PC-9 (cell line): ENCODE measurements at regions not wholly inside any gene's neighbourhood (a gene's known extent, or its start where the extent isn't known, plus 50 kb on each side); places are given as distances from the start of the nearest gene placed in this dataset.

Experiments used
- BruUV-seq: library from RNA; stranded (reverse); fragments of 400-500 nt; replicated peaks from 2 replicates; lab custom pipeline; 2021; lab: Mats Ljungman, UMichigan
- CTCF ChIA-PET: fragments of 300-600 bp; sonication (Branson Sonifier 250); formaldehyde crosslinking; loops from one replicate; lab custom pipeline; 2022; ENCODE audit warnings: antibody characterized with exemption; lab: Charles Lee
- POLR2A ChIA-PET: fragments of 300-600 bp; sonication (Branson Sonifier 250); formaldehyde crosslinking; loops from one replicate; lab custom pipeline; 2022; ENCODE audit warnings: antibody characterized with exemption; ENCODE audit not compliant: unreplicated experiment; lab: Charles Lee
- DNase-seq, 2 experiments: peaks; one replicate each; pipeline versions ENCODE4 v3.0.0 to v3.0.0-alpha.2; 2015 to 2022; ENCODE audit warnings: mixed read lengths in 1 of 2
- H2AFZ ChIP-seq: fragments of 200-600 bp; sonication (generic); 2 replicates; pipeline ENCODE4 v1.8.1; 2017; ENCODE audit warnings: antibody characterized with exemption
- H3F3A ChIP-seq: fragments of 200-600 bp; sonication (generic); 2 replicates; pipeline ENCODE4 v1.8.1; 2017; ENCODE audit warnings: antibody characterized with exemption, mild to moderate bottlenecking, low read depth; ENCODE audit not compliant: insufficient read depth
- H3K27ac ChIP-seq: fragments of 200-600 bp; sonication (generic); 2 replicates; pipeline ENCODE4 v1.6.1; 2016; ENCODE audit warnings: mixed run types
- H3K27me3 ChIP-seq: fragments of 200-600 bp; sonication (generic); 2 replicates; pipeline ENCODE4 v1.6.1; 2016; ENCODE audit warnings: low read depth, mixed run types; ENCODE audit not compliant: insufficient read depth
- H3K36me3 ChIP-seq: fragments of 200-600 bp; sonication (generic); 2 replicates; pipeline ENCODE4 v1.6.1; 2016; ENCODE audit warnings: low read depth, mixed run types
- H3K4me1 ChIP-seq: fragments of 200-600 bp; sonication (generic); replicated peaks from 2 replicates; pipeline ENCODE4 v1.6.1; 2016; ENCODE audit warnings: mixed run types; ENCODE audit not compliant: insufficient read depth
- H3K4me2 ChIP-seq: fragments of 200-600 bp; sonication (generic); 2 replicates; pipeline ENCODE4 v1.6.1; 2017; ENCODE audit warnings: mixed run types
- H3K4me3 ChIP-seq: fragments of 200-600 bp; sonication (generic); 2 replicates; pipeline ENCODE4 v1.6.1; 2016; ENCODE audit warnings: mixed run types
- H3K79me2 ChIP-seq: fragments of 200-600 bp; sonication (generic); 2 replicates; pipeline ENCODE4 v1.6.1; 2017; ENCODE audit warnings: low read depth, mixed run types
- H3K9me2 ChIP-seq: fragments of 200-600 bp; sonication (generic); 2 replicates; pipeline ENCODE4 v1.8.1; 2017; ENCODE audit warnings: mild to moderate bottlenecking; ENCODE audit not compliant: insufficient read depth
- H3K9me3 ChIP-seq: fragments of 200-600 bp; sonication (generic); 2 replicates; pipeline ENCODE4 v1.8.1; 2016; ENCODE audit warnings: low read depth; ENCODE audit not compliant: insufficient read depth
- H4K20me1 ChIP-seq: fragments of 200-600 bp; sonication (generic); 2 replicates; pipeline ENCODE4 v1.8.1; 2017; ENCODE audit not compliant: insufficient read depth
- EZH2 ChIP-seq: fragments of 200-600 bp; sonication (generic); IDR thresholded peaks from 2 replicates; pipeline ENCODE4 v1.8.0; 2017; ENCODE audit warnings: antibody characterized with exemption, low read depth
- intact Hi-C: fragments of 100-400 bp; cut with micrococcal nuclease; formaldehyde crosslinking; loops from one replicate; pipeline ENCODE4 v1.10.0; 2022; ENCODE audit not compliant: unreplicated experiment
- TF ChIP-seq, protein P1 (sequence below): fragments of 200-600 bp; sonication (generic); conservative IDR thresholded peaks from 2 replicates; pipeline ENCODE4 v1.6.1; 2017; ENCODE audit warnings: mixed run types, antibody characterized with exemption, mild to moderate bottlenecking, moderate library complexity

- no peak overlapping the region for H2AFZ ChIP-seq
- no peak overlapping the region for H3K27ac ChIP-seq
- no peak for DNase-seq
- H3K9me2 ChIP-seq: no peaks in the 10 kb centered on the region
- peaks cover 37% of the 10 kb centered on the region for H3K4me1 ChIP-seq
- no peaks in the 10 kb centered on the region for H4K20me1 ChIP-seq
- no peaks in the 10 kb centered on the region for H3K79me2 ChIP-seq
- CTCF ChIA-PET: no interaction called here
- no peaks in the 10 kb centered on the region for H3K27me3 ChIP-seq
- BruUV-seq: no TSS peak
- no peaks in the 10 kb centered on the region for H3K36me3 ChIP-seq
- no peak for TF ChIP-seq EZH2
- TF ChIP-seq, protein P1, sequence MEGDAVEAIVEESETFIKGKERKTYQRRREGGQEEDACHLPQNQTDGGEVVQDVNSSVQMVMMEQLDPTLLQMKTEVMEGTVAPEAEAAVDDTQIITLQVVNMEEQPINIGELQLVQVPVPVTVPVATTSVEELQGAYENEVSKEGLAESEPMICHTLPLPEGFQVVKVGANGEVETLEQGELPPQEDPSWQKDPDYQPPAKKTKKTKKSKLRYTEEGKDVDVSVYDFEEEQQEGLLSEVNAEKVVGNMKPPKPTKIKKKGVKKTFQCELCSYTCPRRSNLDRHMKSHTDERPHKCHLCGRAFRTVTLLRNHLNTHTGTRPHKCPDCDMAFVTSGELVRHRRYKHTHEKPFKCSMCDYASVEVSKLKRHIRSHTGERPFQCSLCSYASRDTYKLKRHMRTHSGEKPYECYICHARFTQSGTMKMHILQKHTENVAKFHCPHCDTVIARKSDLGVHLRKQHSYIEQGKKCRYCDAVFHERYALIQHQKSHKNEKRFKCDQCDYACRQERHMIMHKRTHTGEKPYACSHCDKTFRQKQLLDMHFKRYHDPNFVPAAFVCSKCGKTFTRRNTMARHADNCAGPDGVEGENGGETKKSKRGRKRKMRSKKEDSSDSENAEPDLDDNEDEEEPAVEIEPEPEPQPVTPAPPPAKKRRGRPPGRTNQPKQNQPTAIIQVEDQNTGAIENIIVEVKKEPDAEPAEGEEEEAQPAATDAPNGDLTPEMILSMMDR: no peak
- intact Hi-C loops: no loop called here
- POLR2A ChIA-PET: interaction anchor here (0.5 kb wide), 1 partner anchor 214 kb away, joined by 6 read pairs; no protein-coding TSS in a partner anchor
- no peak overlapping the region for H3K4me2 ChIP-seq
- 0 out of 2 replicates have a peak, but pooled peaks cover 3% of the 10 kb centered on the region for H3F3A ChIP-seq
- H3K9me3 ChIP-seq: no peaks in the 10 kb centered on the region; the same call in 1 of the 2 replicates
- no peak overlapping the region for H3K4me3 ChIP-seq
Observed at GRCh38 chr6:149136273-149136912, 181.1 kb upstream of the TAB2 start.

- H3K9me3 ChIP-seq: no peaks in the 10 kb centered on the region
- POLR2A ChIA-PET: interaction anchor here (0.5 kb wide), 1 partner anchor 214 kb away, joined by 6 read pairs; no protein-coding TSS in a partner anchor
- H2AFZ ChIP-seq: no peak overlapping the region
- TF ChIP-seq EZH2: no peak
- TF ChIP-seq, protein P1: no peak
- CTCF ChIA-PET: no interaction called here
- no peaks in the 10 kb centered on the region for H3K79me2 ChIP-seq
- no peak overlapping the region for H3K4me2 ChIP-seq
- no peak overlapping the region for H3K4me3 ChIP-seq
- peaks cover 36% of the 10 kb centered on the region for H3K4me1 ChIP-seq
- no peaks in the 10 kb centered on the region for H3K27me3 ChIP-seq
- intact Hi-C loops: no loop called here
- H3K36me3 ChIP-seq: no peaks in the 10 kb centered on the region
- no peaks in the 10 kb centered on the region for H3K9me2 ChIP-seq
- no peak overlapping the region for H3K27ac ChIP-seq
- DNase-seq: no peak
- 0 out of 2 replicates have a peak, but pooled peaks cover 3% of the 10 kb centered on the region for H3F3A ChIP-seq
- BruUV-seq: no TSS peak
- no peaks in the 10 kb centered on the region for H4K20me1 ChIP-seq
Observed at GRCh38 chr6:149136913-149137286, 180.6 kb upstream of the TAB2 start.

GRCh38 chr6:149137594-149137993 is 179.9 kb upstream of the TAB2 start:
- Histone ChIP-seq H3K4me1 (peaks cover 29% of the 10 kb centered on the region), H2AFZ (no peak overlapping the region), H3K36me3 (no peaks in the 10 kb centered on the region), H3K27me3 (no peaks in the 10 kb centered on the region), H4K20me1 (no peaks in the 10 kb centered on the region), H3K4me2 (no peak overlapping the region), H3K4me3 (no peak overlapping the region), H3K27ac (no peak overlapping the region), H3K9me3 (no peaks in the 10 kb centered on the region), H3K79me2 (no peaks in the 10 kb centered on the region), H3F3A (0 out of 2 replicates have a peak, but pooled peaks cover 3% of the 10 kb centered on the region), H3K9me2 (no peaks in the 10 kb centered on the region)
- intact Hi-C loops: no loop called here
- DNase-seq: no peak
- ChIA-PET POLR2A (no interaction called here), CTCF (no interaction called here)
- no TSS peak for BruUV-seq
- TF ChIP-seq EZH2: no peak
- TF ChIP-seq, protein P1: no peak
